ENCODE measurements at regions not wholly inside any gene's neighbourhood (a gene's known extent, or its start where the extent isn't known, plus 50 kb on each side); places are given as distances from the start of the nearest gene placed in this dataset.

DNA sequence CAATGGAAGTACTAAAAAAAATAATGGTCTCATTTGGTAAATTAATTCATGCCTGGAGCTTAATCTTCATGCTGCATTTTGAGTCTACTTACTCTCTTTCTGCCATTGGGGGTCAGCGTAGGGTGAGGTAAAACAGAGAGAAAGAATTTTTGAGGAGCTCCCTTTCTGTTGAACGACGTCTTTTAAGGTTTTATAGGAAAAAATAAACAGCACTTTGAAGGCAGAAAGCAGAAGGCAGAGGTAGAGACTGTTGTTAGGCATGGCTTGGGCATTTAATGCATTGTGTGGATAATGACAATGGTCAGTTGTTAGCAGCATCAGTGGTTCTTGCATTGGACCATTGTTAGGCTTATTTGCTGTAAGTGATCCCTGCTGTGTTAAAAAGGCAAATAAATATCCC, 557.2 kb upstream of the STXBP6 start:
- no peak overlapping the region for H3K18ac ChIP-seq (ENCODE audit: insufficient read length, low read depth, low read length)
- H3K9me3 Mint-ChIP-seq: peaks cover 6 to 11% of the 10 kb centered on the region in 2 experiments
- H4K5ac ChIP-seq (ENCODE audit: insufficient read length, low read depth, low read length): no peak overlapping the region
- no peak overlapping the region for H2BK5ac ChIP-seq (ENCODE audit: insufficient read length, low read length)
- H3K23ac ChIP-seq (ENCODE audit: insufficient read length, low read depth, low read length): no peak overlapping the region
- peaks cover 6 to 11% (median 6%) of the 10 kb centered on the region in 3 experiments for H3K36me3 Mint-ChIP-seq (ENCODE audit: insufficient read depth in 1 of 3, low read depth in 3 of 3)
- H4K8ac ChIP-seq (replicated peaks; ENCODE audit: insufficient read length, low read depth, low read length): no peak overlapping the region
- no peaks in the 10 kb centered on the region for H3K79me1 ChIP-seq (ENCODE audit: insufficient read depth, low read depth, low read length, poor library complexity, severe bottlenecking)
- no CpG with 5 or more reads among the region's 3 CpGs for WGBS (ENCODE audit: extremely low coverage, insufficient read length, low lambda C conversion rate)
- H3K9ac ChIP-seq (ENCODE audit: extremely low read depth, insufficient read length, low read length): no peak overlapping the region
- TF ChIP-seq, protein P1, sequence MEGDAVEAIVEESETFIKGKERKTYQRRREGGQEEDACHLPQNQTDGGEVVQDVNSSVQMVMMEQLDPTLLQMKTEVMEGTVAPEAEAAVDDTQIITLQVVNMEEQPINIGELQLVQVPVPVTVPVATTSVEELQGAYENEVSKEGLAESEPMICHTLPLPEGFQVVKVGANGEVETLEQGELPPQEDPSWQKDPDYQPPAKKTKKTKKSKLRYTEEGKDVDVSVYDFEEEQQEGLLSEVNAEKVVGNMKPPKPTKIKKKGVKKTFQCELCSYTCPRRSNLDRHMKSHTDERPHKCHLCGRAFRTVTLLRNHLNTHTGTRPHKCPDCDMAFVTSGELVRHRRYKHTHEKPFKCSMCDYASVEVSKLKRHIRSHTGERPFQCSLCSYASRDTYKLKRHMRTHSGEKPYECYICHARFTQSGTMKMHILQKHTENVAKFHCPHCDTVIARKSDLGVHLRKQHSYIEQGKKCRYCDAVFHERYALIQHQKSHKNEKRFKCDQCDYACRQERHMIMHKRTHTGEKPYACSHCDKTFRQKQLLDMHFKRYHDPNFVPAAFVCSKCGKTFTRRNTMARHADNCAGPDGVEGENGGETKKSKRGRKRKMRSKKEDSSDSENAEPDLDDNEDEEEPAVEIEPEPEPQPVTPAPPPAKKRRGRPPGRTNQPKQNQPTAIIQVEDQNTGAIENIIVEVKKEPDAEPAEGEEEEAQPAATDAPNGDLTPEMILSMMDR (conservative IDR thresholded peaks at IDR 0.05): 0 out of 3 replicates have a peak, but pooled peaks have one; percentile 18
- no peak overlapping the region for H3K56ac ChIP-seq (ENCODE audit: insufficient read length, low read depth, low read length)
- H3K4ac ChIP-seq (ENCODE audit: low read depth, low read length): no peak overlapping the region
- H3K9me3 ChIP-seq (ENCODE audit: control insufficient read depth, low read depth, low read length): no peaks in the 10 kb centered on the region
- H3K4me1 Mint-ChIP-seq: peaks cover 17% of the 10 kb centered on the region in 2 experiments
- no peak overlapping the region for H4K91ac ChIP-seq (ENCODE audit: insufficient read length, low read depth, low read length)
- H3K27me3 Mint-ChIP-seq (ENCODE audit: low read depth): peaks cover 3% of the 10 kb centered on the region; the same call in 1 of the 2 replicates
- peak overlapping the region in 1 of 2 experiments; percentile 58; a peak in 2 of 5 replicates for H3K4me3 Mint-ChIP-seq
- no peak overlapping the region for H3K4me2 ChIP-seq (ENCODE audit: insufficient read depth, insufficient read length, low read length)
- H3K14ac ChIP-seq (ENCODE audit: insufficient read depth, low read length): no peak overlapping the region
- no peak overlapping the region for H3K27ac ChIP-seq (ENCODE audit: insufficient read length, low read depth, low read length)
- no peak overlapping the region for H2BK12ac ChIP-seq (ENCODE audit: insufficient read length, low read depth, low read length)
- no peaks in the 10 kb centered on the region for H3K23me2 ChIP-seq (ENCODE audit: insufficient read length, low read depth, low read length, poor library complexity, severe bottlenecking)
- H2BK15ac ChIP-seq (ENCODE audit: low read depth, low read length): no peak overlapping the region
- peak overlapping the region in 2 of 3 experiments; percentile 14 to 22; a peak in 2 of 7 replicates for H3K27ac Mint-ChIP-seq
- no peaks in the 10 kb centered on the region for H3K27me3 ChIP-seq (ENCODE audit: insufficient read depth, low read length)
- H3K4me1 ChIP-seq (ENCODE audit: insufficient read depth, low read length): no peaks in the 10 kb centered on the region
- DNase-seq: no peak
- no peaks in the 10 kb centered on the region for H4K20me1 ChIP-seq (ENCODE audit: control insufficient read depth, insufficient read depth, insufficient read length)
- H2AFZ ChIP-seq (ENCODE audit: low read length): no peak overlapping the region
- no peak overlapping the region for H2BK120ac ChIP-seq (ENCODE audit: low read depth, low read length, poor library complexity, severe bottlenecking)
- H3T11ph ChIP-seq (ENCODE audit: low read length): no peak overlapping the region
- no peak overlapping the region for H2BK20ac ChIP-seq (ENCODE audit: low read depth, low read length, poor library complexity, severe bottlenecking)
- H2AK5ac ChIP-seq (ENCODE audit: insufficient read length, low read length): no peak overlapping the region
- no peaks in the 10 kb centered on the region for H3K79me2 ChIP-seq (ENCODE audit: insufficient read depth, low read length)
